Stromal cell of bone marrow (primary cell): ENCODE measurements at regions not wholly inside any gene's neighbourhood (a gene's known extent, or its start where the extent isn't known, plus 50 kb on each side); places are given as distances from the start of the nearest gene placed in this dataset.

Source experiments
- DNase-seq: peaks from one replicate; pipeline ENCODE4 v3.0.0-alpha.2; 2012; ENCODE audit warnings: low read depth

DNA sequence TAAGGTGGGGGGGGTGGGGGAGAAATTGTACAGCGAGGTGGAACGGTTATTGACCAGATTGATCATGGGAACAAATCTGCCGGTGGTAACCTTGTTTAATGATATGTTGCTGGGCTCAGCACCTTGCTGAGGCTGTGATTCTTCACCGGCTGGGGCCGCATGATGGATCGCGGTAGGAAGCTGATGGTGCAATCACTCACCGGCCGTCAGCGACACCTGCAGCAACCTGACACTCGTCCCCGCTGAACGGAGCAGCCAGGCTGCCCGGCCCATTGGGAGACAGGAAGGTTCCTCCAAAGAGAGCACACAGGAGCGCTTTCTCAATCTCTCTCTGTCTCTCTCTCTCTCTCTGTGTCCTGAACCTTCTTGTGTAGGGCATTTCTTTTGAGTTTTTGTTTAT lies 128.5 kb upstream of the RRP15 start:
- DNase-seq, result no peak

DNA sequence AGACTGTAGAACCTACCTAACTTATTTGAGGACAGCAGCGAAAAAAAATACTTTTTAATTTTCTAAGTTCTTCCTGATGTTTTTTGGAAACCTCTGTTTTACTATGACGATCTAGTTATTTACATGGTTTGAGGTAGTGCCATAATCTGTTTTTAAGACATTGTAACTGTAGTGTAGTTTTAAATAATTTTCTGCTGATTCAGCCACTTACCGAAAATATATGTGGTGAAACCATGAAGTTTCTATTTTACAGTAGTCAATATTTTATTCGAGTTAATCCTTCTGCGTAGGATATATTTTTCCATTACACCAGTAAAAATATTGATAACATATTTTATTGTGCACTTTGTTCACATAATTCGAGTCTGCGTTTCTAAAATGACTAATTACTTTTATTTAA lies 121.7 kb upstream of the RRP15 start:
- no peak for DNase-seq

GRCh38 chr1:218164111-218164929 lies 120.8 kb upstream of the RRP15 start:
- DNase-seq, result no peak

DNA sequence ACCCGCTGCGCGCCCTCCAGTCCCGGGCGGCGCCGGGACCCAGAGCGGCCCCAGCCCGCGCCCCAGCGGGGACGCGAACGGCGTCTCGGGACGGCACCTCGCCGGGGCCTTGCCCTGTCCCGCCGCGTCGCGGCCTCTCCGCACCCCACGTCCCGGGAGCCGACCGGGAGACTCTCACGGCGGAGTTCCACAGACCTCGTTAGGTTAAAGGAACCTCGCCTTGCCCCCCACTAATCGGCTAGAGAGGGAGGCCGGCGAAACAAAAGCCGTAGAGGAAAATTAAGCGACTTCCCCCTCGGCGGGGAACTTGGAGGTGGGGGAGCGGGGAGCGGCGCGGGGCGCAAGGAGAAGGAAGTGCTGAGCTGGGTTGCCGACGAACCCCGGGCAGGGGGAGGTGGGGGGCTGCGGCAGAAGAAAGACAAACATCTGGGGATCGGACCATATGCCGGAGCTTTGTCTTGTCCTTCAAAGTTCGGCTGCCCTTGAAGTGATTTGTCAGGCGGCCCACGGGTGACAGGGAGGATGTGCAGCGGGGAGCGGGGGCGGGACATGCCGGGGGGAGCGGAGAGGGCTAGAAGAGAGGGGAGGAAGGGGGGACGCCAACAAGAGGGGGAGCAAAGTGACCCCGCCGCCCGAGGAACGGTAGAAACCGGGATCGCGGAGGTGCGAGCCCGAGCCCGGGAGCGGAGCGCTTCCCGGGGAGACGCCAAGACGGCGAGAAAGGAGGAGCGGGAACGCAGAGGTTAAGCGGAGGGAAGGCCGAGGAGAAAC lies 120.0 kb upstream of the RRP15 start:
- no peak for DNase-seq

DNA sequence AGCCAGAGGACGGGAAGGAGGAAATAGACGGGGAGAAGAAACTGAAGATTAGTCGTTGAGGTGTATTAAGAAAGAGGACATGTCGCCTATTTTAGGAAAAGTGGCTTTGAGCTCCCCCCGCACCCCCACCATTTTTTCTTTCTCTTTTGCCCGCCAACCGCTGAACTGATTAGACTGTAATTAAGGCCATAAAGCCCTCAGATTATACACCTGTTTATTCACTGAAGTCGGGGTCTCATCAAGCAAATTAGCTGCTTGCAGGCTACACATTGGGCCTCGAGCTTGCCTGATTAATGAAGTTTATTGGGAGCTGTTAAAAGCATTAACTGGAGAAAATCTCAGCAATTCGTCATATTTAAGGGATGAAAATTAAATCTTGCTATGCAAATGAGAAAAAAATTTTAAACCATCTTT lies 119.4 kb upstream of the RRP15 start:
- no peak for DNase-seq

DNA sequence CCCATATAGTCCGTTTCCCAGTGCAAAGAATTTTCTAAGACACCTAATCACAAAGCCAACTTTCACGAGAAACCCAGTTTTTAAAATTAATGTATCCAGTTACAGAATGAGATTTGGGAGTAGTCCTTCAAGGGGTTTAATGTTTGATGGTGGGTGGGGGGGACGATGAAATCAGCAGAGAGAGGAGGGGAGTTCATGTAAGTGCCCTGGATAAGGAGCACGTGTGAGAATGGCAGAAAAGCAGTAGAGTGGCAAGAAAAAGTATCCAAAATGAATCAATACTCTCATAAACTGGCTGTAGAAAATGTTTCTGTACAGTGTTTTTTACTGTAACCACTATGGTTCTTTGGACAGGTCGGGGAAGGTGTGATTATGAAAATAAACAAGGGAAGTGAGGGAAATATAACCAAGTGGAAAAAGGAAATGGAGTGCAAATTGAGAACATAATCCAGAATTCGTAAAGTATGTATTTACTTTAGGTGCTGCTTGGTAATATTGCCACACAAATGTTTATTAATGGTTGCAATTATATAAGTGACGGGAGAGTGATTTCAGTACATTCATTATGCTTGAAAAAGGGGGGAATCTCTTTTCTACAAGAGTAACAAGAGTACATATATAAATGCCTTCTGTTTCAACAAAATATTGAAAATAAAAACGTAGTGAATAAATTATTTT lies 118.7 kb upstream of the RRP15 start:
- no peak for DNase-seq

DNA sequence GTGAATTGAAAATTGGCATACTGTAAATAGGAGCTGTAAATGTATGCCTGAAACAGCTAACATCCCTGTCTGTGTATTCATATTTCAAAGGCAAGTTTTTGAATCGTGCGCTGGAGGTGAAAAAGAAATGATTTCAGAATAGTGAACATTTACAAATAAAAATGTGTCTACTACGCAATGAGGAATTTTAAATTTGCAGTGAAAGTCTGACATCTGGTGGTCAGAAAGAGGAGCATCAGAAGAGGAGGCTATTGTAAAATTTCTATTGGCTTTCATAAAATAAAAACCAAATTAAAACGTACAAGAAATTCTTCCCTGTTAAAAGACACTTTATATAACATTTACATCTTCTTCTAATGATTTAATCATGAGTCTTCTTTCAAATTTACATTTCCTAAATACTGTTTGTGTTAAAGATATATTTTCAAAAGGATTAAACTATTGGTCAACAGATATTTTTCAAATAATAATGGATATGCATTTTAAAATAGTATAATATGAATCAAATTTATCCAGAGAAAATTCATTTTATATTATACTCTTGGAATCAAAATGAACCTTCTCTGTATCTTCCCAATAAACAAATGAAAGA lies 113.7 kb upstream of the RRP15 start:
- peak; percentile 27 for DNase-seq

DNA sequence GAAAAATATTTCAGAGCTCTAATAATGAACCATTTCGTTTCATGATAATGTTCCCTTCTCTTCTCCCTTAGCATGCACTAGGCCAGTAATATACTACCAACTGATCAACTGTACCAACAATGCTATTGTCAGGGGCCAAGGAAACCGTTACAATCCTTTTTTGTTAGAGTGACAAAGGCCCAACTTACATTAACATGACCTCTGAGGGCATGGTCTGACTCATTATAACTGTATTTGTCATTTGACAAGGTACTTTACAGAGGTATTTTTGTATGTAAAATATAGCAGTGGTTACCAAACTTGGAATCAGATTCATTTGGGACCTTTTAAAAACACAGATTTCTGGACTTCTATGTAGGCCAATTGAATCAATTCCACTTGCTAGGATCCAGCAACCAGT lies 102.6 kb upstream of the RRP15 start:
- DNase-seq, result no peak

GRCh38 chr1:218200979-218201378 lies 84.1 kb upstream of the RRP15 start:
- DNase-seq, result peak; percentile 8

DNA sequence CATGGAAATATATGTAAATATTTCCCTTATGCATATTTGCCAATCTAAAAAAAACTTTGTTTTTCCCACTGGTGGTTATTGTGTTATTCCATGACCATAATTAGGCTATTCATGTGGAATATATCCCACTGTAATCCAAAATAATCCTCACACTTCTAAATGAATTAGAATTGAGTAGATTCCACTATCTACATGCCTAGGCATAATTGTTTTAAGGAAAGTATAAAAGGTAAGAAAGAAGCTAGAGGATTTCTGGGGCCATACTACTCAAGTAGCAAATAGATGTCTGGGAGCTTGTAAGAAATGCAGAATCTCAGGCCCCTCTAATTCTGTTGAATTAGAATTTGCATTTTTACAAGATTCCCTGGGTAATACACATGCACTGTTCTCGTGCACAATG lies 83.5 kb upstream of the RRP15 start:
- no peak for DNase-seq

DNA sequence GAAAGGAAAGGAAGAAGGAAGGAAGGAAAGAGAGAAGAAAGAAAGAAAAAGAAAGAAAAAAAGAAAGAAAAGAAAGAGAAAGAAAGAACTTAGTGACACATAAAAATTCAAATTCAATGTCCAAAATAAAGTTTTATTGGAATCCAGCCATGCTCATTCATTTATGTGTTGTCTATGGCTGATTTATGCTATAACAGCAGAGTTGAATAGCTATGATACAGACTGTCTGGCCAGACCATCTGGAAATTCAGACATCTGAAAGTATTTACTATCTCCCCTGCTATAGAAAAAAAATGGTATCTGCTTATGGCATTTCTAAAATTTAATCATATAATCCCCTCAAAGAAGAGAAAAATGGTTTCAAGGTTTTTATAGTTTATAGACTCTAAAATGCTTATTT lies 79.4 kb upstream of the RRP15 start:
- DNase-seq, result no peak

DNA sequence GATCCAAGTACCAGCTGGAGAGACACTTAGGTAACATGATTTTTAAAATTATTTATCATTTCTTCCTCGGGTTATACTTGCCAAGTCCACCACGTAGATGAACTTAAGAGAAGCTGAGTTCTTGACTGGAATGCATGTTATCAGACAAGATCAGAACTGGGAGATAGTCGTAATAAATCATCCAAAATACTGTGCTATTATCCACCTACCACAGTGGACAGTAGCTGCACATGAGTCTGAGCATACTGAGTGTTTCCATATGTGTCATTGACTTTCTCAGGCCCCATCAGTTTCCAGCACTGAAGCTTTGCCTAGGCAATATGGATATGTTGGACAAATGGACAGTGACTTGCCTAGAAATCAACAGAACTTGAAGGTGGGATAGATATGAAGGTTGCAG lies 77.9 kb upstream of the RRP15 start:
- no peak for DNase-seq

DNA sequence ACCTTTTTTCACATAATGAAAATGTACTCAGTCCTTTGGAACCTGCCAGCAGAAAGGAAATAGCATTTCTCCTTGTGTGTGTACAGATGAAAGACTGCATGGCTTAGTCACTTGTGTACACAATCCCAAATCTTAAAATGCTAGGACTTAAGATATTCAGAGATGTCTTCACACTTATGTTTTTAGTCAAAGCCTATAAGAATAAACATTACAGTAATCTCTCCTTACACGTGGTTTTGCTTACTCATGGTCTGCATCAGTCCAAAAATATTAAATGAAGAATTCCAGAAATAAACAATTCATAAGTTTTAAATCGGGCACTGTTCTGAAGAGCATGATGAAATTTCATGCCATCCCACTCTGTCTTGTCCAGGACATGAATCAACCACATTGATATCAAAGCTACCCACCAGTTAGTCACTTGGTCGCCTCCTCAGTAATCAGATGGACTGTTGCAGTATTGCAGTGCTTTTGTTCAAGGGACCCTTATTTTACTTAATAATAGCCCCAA lies 75.7 kb upstream of the RRP15 start:
- peak; percentile 31 for DNase-seq

GRCh38 chr1:218211241-218211640 lies 73.9 kb upstream of the RRP15 start:
- DNase-seq, result no peak

DNA sequence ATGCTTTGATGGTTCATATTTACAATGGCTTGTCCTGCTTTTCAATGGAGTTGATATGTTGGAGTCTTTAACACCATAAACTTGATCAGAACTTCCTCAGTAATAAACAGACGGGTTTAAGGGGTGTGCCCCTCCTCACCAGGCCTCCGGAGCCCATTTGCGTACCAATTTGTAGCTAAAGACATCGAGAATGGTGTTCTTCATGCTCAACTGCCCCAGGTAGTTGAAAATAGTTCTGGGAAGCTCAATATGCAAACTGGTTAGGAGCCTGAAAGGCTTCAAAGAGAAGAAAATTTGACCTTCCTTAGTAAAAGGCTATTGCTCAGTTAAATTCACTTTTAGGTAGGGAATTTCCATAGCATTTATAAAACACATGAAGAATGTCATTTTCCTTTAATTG lies 68.1 kb upstream of the RRP15 start:
- DNase-seq, result no peak

DNA sequence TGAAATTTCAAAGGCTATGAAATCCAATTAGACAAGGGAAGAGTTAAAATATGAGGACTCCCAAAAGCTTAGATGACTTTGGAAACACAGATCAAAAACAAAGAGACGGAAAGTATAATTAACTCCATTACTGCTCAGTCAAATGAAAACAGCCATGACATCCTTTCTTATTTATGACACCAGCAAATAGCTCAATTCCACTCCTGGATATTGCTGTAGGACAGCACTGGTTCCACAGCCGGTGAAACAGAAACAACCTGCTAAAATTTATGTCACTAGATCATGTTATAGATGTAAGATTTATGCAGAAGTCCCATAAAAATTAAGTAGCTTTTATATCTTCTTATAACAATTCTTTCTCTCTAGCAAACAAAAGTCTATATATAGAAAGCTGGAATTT lies 65.6 kb upstream of the RRP15 start:
- no peak for DNase-seq

GRCh38 chr1:218224101-218224500 lies 61.0 kb upstream of the RRP15 start:
- no peak for DNase-seq

GRCh38 chr1:218226005-218226404 lies 59.1 kb upstream of the RRP15 start:
- no peak for DNase-seq
